GM18508 (cell line): ENCODE measurements at regions not wholly inside any gene's neighbourhood (a gene's known extent, or its start where the extent isn't known, plus 50 kb on each side); places are given as distances from the start of the nearest gene placed in this dataset.
"Not testable (repeated sequence)": the region's sequence is repeated elsewhere in the genome, so short reads cannot be mapped to it uniquely, and the experiment has no call there.

Experiments
- ATAC-seq: cut with Tn5 transposase; IDR thresholded peaks from one replicate; pipeline ENCODE4 v1.9.1; 2021; ENCODE audit warnings: moderate number of reproducible peaks; ENCODE audit not compliant: insufficient read depth, unreplicated experiment

- ATAC-seq, result no peak
These were observed 71.2 kb upstream of the INSIG1 start for GRCh38 chr7:155226261-155227003.

DNA sequence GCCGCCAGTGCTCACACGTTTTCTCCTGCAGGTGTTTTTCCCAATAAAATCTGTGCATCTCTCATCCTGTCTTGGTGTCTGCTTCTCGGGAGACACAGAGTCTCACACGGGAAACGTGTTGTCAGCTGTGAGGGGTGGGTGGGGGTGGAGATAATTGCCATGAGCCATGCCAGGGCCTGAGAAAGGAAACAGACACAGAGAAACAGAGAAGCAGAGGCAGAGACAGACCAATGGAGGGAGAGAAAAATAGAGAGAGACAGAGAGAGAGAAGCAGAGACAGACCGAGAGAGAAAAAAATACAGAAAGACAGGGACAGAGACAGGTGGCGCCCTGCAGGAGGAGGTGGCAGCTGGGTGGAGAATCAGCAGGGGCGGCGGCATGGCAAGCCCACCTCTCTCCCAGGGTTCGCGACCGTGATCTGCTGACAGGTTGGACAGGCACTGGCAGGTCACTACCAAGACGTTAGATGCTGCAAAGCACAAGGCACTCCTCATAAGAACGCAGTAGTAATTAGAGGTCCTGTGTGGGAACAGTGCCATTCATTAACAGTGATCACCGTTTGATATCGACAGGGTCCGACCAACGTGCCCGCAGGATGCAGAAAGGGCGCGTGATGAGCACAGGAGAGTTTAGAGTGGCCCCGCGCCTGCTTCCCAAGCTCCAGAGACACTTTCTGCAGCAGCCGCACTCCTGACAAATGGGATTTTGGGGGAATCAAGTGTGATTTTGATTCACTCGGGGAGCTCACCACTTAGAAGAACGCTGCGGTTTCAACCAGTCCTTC is 70.5 kb upstream of the INSIG1 start:
- no peak for ATAC-seq

DNA sequence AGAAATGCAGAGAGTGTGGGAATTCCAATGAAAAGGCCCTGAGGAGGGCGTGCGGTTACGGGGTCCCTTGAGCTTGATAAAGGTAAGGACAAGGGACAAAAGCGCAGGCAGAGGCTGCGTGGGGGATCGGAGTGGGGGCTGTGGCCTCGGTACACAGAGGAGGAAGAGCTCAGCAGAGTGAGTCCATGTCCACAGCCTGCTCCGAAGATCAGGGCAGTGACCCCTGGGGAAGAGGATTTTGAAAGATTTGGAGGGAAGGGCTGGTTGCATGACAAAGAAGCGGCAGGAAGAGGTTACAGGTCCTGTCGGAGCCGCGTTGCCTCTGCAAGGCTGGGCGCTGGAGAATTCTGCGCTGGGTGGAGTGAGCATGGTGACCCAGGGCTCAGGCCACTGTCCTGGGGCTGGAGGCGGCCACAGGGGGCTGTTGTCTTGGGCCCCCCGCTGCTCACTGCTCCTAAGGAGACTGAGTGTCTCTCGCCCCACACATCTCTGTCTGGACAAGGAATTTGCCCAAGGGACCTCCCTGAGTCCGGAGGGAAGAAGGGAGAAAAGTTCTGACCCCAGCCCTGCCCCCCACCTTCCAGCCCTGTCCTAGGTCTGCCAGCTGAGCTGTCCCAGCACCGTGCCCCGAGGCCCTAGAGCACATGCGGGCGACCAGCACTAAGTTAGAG is 69.8 kb upstream of the INSIG1 start:
- no peak for ATAC-seq

- no peak for ATAC-seq
These were observed 69.2 kb upstream of the INSIG1 start for GRCh38 chr7:155228459-155228845.

DNA sequence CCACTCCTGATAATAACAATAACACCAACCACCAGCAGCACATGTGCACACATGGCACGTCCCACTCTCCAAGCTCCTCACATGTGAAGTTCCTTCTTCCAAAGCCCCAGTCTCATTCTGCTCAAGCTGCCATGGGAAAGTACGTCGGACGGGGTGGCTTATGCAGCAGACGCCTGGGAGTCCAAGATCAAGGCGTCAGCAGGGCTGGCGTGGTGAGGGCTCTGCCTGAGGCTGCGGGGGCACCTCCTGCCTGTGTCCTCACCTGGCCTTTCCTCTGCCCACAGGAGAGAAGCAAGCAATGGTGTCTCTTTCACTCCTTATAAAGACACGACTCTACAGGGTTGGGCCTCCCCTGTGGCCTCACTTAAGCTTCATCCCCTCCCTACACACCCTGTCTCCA is 68.8 kb upstream of the INSIG1 start:
- ATAC-seq, result no peak

DNA sequence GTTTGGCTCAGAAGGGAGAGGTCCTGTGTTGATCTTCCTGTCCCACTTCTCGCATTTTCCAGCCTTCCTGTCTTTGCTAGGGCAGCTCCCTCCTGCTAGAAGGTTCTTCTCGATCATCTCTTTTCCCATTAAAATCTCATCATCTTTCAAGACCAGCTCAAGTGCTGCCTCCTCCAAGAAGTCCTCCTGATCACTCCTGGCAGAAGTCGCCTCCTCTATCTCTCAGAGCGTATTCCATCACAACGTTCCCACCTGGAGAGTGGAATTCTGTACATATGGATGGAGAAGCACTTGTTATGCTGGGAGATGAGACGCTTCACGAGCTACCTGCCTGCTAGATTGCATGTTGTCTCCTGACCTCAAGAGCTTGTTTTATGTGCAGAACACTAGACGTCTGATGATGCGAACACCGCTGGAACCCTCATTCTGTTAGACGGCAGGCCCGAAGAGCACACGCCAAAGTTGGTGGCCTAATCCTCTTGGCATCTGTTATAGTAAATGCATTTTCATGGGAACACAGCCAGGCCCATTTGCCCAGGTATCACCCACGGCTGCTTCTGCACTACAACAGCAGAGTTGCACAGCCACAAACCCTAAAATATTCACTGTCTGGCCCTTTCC is 68.0 kb upstream of the INSIG1 start:
- no peak for ATAC-seq

DNA sequence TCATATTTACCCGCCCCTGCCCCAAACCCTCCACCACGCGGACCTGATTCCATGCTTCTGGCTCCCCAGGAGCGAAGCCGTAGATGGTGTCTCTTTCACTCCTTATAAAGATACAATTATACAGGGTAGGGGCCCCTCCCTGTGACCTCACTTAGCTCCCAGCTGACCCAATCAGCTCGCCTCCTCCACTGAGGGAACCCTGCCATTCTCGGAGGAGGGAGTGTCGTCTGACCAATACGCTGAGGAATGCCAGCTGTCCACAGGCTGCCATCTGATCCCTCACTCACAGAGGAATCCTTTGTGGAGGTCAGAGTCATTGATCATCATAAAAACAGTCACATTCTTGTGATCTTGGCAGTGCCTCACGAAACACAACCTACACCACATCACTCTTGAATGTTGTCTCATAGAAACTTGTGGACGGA is 67.5 kb upstream of the INSIG1 start:
- no peak for ATAC-seq

DNA sequence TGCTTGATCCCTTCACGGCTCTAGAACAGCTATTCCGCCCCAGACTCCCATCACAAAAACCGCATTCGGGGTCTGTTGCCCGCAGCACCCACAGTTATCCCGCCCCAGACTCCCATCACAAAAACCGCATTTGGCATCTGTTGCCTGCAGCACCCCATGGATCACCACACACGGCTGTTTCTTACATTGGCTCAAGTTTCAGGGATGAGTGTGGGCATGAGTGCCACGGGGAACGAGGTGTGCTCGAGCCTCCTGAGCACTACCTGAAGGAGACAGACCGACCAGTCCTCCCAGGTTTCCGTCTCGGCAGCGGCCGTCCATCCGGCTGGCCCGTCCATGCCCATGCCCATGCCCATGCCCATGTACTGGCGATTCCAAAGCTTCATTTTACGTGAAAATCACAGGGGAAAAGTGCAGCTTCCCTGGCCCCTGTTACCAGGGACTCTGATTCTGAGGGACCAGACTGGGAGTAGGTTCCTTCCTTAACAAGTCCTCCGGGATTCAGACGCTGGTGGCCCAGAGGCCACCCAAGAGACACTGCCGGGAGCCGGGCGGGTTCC is 66.4 kb upstream of the INSIG1 start:
- ATAC-seq, result no peak

DNA sequence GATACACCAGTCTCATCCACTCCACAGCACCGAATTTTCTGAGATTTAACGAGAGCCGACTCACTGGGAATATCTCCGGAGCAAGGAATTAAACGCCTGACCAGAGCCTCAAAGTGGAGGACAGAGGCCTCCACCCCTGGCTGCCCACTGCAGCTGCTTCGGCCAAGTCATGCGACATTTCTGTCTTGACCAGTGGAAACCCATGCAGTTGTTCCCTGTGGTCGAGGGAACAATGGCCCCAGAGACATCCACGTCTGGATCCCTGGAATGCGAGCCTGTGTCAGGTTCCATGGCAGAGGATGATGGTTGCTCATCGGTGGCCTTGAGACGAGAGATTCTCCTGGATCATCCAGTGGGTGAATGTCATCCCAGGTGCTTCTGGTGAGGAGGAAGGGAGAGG is 65.7 kb upstream of the INSIG1 start:
- ATAC-seq, result no peak

- no peak for ATAC-seq
These were observed 64.8 kb upstream of the INSIG1 start for GRCh38 chr7:155232911-155233310.

DNA sequence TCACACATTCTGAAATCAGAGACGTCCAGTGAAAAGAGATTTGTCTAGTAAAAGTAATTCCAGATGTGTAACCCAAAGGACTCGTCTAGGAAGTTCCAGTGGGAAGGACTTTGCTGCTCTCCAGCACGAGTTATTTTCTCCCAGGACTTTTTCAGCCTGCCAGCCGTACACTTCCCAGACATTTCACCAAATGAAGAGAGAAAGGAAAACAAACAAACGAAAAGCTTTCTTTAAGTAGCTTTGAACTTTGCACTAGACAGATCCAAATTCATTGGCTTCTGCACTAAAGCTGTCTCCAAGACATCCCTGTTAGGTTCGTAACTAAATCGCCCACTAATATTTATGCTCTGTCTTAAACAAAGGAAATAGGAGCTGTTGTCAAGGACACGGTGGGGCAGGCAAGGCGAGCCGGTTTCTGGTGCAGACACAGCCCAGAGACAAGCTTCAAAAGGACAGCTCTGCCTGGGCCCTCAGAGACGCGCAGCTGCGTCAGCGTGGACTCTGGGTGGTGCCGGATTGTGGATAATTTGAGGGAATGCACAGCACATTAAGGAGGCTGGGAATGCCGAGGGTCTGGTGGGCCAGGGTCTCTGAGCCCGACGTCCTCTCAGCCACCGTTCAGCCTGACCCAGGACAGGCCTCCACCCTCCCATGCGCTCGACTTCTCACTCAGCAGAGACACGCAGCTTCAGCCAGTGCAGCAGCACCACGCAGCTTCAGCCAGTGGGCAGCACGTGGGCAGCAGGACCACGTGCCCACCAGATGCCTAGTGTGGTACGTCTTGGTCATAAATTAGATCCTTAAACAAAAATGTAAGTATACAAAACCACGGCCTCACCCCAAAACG is 64.1 kb upstream of the INSIG1 start:
- no peak for ATAC-seq

- no peak for ATAC-seq
These were observed 63.6 kb upstream of the INSIG1 start for GRCh38 chr7:155234158-155234492.

DNA sequence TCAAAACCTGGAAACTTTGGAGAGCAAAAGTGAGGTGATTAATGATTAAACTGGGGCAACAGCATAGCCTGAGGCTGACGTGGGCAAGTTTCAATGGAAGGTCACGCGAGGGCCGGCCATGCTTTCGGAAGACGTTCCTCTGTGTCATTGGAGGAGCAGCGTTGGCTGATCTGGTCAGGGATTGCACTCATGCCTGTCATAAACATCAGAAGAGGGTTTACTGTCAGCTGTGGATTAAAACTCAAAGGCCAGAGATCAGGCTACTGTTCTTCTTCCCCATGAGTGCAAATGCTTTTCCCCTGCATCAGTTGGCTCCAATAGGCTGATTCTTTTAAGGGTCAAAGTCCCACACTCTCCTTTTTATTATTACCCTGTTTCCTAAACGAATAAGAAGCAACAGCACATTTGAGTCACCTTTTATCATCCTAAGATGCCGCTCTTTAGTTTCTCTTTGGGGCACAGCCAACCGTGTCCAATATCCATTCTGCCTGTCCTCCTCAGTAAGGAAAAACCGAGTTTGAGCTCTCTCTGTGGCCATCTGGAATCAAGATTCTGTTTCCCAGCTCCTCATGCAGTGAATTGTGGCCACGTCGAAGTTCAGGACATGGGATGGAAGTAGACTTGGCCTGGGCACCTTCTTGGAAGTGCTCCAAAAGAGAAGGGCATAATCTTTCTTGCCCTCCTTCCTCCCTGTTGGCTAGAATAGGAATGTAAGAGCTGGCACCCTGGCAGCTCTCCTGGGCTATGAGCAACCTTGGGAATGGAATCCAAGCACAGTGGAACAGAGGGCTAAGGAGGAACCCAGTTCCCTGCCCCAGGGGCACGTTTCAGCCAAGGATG is 62.5 kb upstream of the INSIG1 start:
- ATAC-seq, result no peak

GRCh38 chr7:155236386-155236785 is 61.3 kb upstream of the INSIG1 start:
- no peak for ATAC-seq

DNA sequence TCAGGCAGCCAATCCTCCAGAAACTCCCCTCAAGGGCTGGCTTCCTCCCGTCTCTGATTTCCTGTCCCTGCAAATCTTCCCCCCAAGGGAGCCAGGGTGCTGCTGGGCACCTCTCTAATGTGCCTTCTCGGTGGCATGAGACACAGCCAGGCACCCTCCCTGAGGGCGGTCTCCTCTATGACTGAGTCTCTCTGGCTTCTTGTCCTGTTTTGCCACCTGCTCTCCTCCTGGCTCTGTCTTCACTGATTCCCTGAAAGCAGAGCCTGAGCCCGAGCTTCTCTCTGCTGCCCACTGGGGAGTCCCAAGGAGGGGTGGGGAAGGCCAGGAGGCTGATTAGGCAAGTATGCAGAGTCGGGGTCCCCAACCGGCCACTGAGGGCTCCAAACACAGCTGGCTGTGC is 60.4 kb upstream of the INSIG1 start:
- ATAC-seq, result no peak

- ATAC-seq, result no peak
These were observed 59.9 kb upstream of the INSIG1 start for GRCh38 chr7:155237730-155238129.

DNA sequence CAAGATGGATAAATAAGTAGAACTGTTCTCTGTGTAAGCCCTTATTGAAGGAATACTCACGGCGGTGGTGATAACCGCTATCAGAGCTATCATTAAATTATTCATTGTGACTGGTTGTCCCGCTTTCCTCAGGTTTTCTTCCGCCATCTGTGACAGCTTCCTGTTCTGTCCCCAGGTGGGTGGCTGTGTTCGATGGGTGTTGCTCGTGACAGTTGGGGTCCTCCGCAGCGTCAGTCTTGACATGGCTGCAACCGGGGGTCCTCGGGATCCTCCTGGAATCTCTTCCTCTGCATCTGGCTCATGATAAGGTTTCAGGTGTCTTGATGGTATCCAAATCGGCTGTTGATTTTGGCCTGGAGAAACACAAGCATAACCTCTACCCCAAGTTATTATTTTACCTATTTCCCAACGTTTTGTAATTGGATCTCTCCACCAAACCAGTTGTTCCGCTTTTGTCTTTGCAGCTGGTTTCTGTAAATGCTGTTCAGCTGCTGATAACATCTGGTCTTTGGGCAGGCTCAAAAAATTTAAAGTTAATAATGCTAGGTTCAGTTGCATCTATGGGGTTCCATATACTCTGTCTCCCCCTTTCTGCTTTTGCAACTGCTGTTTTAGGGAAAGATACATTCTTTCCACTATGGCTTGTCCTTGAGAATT is 58.1 kb upstream of the INSIG1 start:
- not testable (repeated sequence) for ATAC-seq

GRCh38 chr7:155244675-155245074 is 53.0 kb upstream of the INSIG1 start:
- no peak for ATAC-seq
